ENCODE measurements at regions not wholly inside any gene's neighbourhood (a gene's known extent, or its start where the extent isn't known, plus 50 kb on each side); places are given as distances from the start of the nearest gene placed in this dataset.

- TF ChIP-seq CTCF (IDR thresholded peaks at IDR 0.05; ENCODE audit: insufficient read depth, low read length) (no peak), SPI1 (IDR thresholded peaks at IDR 0.05; ENCODE audit: borderline replicate concordance, low read depth) (no peak), POLR2AphosphoS5 (IDR thresholded peaks at IDR 0.05; ENCODE audit: low read depth) (no peak), REST (IDR thresholded peaks at IDR 0.05; ENCODE audit: insufficient replicate concordance, low read depth) (no peak)
Measured at GRCh38 chr1:193448682-193449461, 262.5 kb upstream of the B3GALT2 start.

Data from HL-60 (cell line).